Choroid plexus epithelial cell (primary cell): ENCODE measurements at regions not wholly inside any gene's neighbourhood (a gene's known extent, or its start where the extent isn't known, plus 50 kb on each side); places are given as distances from the start of the nearest gene placed in this dataset.

Experiments
- DNase-seq: peaks from one replicate; pipeline ENCODE4 v3.0.0-alpha.2; 2010; ENCODE audit warnings: low read depth
- H3K4me3 ChIP-seq: 2 replicates; pipeline ENCODE4 v1.5.1; 2011; ENCODE audit warnings: low read depth, mild to moderate bottlenecking, control low read depth, low read length, moderate library complexity
- CTCF ChIP-seq: conservative IDR thresholded peaks from 2 replicates; pipeline ENCODE4 v1.5.1; 2011; ENCODE audit warnings: low read depth, mild to moderate bottlenecking, control low read depth, inconsistent platforms, low read length, moderate library complexity

- no peak for TF ChIP-seq CTCF
- no peak for DNase-seq
- H3K4me3 ChIP-seq, result no peak overlapping the region
Measured at GRCh38 chr3:182697345-182697919, 95.9 kb upstream of the ATP11B start.

GRCh38 chr3:182698078-182698477, 95.2 kb upstream of the ATP11B start:
- TF ChIP-seq CTCF, result no peak
- no peak overlapping the region for H3K4me3 ChIP-seq
- DNase-seq, result no peak

- DNase-seq, result no peak
- no peak overlapping the region for H3K4me3 ChIP-seq
- TF ChIP-seq CTCF, result no peak
Measured at GRCh38 chr3:182699550-182700170, 93.6 kb upstream of the ATP11B start.

GRCh38 chr3:182702216-182702615, 91.1 kb upstream of the ATP11B start:
- H3K4me3 ChIP-seq, result no peak overlapping the region
- DNase-seq, result no peak
- no peak for TF ChIP-seq CTCF

- no peak for TF ChIP-seq CTCF
- no peak overlapping the region for H3K4me3 ChIP-seq
- no peak for DNase-seq
Measured at GRCh38 chr3:182703233-182703632, 90.1 kb upstream of the ATP11B start.

- DNase-seq, result peak; percentile 4
- no peak overlapping the region for H3K4me3 ChIP-seq
- TF ChIP-seq CTCF, result peak; percentile 15
Measured at GRCh38 chr3:182704926-182705325, 88.4 kb upstream of the ATP11B start.

- TF ChIP-seq CTCF, result no peak
- no peak overlapping the region for H3K4me3 ChIP-seq
- no peak for DNase-seq
Measured at GRCh38 chr3:182708810-182709209, 84.5 kb upstream of the ATP11B start.
